HG02798 (cell line): ENCODE measurements at regions not wholly inside any gene's neighbourhood (a gene's known extent, or its start where the extent isn't known, plus 50 kb on each side); places are given as distances from the start of the nearest gene placed in this dataset.

Source experiments
- ATAC-seq: cut with Tn5 transposase; IDR thresholded peaks from one replicate; pipeline ENCODE4 v1.9.1; 2021; ENCODE audit warnings: mild to moderate bottlenecking; ENCODE audit not compliant: unreplicated experiment, poor library complexity

DNA sequence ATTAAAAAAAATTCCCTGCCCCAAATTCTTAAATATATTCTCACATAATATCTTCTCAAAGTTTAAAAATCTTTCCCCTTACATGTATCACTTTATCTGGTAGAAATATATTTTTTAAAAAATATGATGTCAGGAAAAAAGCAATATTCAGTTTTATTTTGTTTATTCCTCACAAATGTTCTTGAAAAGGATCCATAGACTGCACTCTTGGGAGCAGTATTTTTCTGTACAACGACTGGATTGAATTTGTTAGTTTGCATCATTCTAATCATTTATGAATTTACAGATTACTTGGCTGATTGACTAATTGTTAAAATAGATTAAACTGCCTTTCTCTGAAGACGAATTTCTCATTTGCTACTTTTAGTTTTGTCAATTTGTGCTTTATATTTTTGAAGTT, 468.1 kb upstream of the NOVA1 start:
- ATAC-seq: no peak

DNA sequence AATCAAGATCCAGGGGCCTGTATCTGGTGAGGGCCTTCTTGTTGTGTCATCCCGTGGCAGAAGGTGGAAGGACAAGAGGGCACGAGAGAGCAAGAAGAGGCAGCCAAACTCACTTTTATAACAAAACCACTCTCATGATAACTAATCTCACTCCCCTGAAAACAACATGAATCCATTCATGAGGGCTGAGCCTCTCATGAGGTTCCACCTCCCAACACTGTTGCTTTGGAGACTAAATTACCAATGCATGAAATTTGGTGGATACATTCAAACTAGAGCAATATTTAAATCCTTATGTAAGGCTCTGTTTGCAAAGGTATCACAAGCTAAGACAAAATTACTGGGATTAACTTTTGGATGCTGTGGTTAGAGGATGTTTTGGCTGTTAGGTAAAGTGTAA, 470.1 kb upstream of the NOVA1 start:
- ATAC-seq: no peak

DNA sequence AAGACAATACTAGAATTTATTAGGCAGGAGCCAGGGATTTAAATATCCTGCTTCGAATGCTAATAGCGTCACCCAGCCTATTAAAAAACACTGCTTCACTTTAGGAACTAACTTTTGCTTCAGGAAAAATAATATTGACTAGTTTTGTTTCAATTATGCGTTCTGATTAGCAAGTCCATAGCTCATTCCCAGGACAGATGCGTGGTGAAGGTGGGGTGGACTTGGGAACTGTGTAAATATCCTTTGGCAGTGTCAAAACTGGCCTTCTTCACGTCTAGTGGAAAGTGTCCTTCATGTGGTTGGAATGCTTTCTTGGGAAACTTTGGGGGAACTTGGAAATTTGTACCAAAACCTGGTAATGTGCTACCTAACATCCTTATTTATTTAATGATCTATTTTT, 474.8 kb upstream of the NOVA1 start:
- no peak for ATAC-seq

DNA sequence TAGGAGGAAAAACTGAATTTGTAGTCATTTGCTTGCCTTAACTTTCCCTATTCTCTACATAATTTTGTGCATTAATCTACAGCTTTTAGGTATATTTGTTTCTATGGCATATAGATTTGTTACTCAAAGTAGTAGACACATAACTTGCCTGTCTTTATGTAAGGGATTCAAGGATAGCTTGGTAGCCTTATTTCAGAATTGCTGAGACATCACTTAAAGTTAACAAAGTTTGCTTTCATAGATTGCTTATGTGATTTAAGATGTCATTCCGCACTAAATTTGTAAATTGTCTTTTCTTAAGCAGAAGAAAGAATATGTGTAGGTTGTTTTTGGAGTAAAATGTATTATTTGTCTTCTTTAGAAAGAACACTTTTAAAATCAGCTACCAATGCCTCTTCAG, 477.7 kb upstream of the NOVA1 start:
- ATAC-seq: no peak

DNA sequence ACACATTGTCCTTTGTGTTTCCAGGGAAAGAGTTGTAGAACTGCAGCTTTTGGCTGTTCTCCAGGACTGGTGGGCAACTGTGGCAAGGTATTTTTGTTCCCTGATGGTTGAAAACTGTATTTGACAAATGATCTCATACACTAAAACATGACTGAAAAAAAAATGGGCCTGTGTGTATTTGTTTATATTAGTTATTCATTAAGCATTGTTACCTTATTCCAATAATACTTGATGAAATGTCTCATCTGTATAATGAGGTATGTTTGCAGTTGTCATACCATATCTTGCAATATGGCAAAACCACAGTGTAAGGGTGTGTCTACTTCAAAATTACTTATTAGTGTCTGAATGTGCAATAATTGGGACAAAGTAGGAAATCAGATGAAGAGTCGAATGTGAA, 479.4 kb upstream of the NOVA1 start:
- ATAC-seq: no peak

DNA sequence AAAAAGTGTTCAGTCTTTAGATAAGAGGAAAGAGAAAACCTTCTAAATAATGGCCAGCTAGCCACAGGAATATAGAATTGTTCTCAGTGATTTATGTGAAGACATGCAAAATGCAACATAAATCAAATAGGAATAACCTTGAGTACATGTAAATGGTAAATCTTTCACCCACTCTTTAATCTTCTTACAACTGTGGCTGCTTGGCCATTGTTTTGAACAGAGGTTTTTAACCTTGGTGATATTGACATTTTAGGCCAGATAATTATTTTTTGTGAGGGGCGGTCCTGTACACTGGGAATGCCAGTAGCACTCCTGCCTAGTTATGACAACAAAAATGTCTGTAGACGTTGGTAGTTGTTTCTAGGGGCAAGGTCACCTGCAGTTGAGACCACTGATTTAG, 479.9 kb upstream of the NOVA1 start:
- ATAC-seq: no peak

DNA sequence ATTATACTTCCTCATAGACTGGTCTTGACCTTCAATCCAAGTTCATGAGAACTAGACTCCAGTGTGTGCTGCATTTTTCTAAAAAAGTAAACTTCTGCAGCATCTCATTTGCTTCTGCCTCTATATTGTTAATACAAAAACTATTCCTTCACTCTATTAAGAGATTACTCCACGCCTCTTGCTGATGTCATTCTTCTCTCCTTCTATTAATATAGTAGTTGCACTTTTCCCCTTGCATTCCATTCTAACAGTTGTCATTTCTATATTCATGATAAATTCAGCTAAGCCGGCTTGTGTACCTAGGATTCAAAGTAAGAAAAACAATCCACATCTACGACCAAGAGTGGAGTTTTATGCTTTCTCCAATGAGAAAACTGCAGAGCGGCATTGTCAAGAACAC, 480.4 kb upstream of the NOVA1 start:
- no peak for ATAC-seq

DNA sequence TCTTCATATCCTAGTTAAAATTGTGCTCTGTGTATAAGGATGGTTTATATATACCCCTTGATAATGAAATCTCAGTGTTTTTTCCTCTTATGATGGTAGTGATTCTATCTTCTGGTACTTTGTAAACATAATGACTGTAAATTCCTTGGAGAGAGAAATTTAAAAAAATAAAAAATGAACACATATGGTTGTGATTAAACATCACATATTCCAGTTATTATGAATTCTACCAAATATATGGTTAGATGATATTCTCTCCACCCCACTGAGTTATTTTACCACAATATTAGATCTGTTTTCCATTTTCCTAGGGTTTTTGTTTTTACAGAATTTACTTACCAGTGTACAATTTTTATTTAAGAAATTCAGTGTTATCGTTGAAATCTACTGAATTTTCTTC, 481.9 kb upstream of the NOVA1 start:
- no peak for ATAC-seq

DNA sequence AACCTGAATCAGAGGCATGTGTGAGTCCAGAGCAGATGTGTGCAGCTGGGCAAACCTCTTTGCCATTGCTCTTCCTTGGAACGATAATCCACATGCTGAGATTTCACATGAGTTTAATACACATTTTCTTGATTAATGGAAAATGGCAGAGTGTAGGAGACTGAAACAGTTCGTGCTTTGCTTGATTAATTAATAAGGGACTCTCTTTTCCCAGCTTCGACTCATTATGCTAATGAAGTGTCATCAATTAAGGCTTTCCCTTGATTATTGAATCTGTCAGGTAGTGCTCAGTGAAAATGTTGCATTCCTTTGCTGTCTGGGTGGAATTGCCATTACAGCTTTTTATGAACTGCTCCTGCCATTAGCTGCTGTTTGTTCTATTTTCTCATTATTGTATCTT, 487.7 kb upstream of the NOVA1 start:
- ATAC-seq: no peak

DNA sequence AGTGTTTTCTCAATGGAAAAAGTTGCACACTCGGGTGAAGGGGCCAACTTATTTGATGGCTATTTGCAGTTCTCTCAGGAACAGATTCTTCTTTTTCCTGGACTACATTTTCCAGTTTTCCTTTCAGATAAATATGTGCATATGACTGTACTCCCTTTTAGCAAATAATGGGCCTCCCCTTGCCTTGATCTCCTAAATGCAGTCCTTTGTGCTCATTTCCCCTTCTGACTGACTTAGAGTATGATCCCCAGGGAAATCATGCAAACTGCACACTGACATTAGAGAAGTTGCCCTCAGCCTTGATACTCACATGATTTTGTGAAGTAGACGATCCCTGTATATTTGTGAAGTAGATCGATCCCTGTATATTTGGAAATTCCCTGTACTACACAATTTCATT, 492.9 kb upstream of the NOVA1 start:
- ATAC-seq: no peak

DNA sequence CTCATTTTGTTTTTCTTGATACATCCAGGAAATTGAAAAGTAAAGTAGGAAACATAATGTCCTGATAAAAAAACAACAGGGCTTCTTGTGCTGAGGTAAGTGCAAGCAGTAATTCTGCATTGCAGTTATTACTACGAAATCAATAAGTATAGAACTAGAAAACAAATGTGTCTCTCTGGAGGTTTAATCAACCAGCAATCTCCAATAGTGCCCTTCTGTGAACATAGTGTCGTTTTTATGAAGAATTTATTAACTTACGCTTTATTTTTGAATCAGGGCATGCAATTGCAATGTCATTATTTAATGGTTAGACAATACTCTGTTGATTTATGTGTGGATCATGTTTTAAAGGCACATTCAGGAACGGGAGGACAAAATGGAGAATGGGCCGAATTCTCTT, 494.1 kb upstream of the NOVA1 start:
- ATAC-seq: no peak

DNA sequence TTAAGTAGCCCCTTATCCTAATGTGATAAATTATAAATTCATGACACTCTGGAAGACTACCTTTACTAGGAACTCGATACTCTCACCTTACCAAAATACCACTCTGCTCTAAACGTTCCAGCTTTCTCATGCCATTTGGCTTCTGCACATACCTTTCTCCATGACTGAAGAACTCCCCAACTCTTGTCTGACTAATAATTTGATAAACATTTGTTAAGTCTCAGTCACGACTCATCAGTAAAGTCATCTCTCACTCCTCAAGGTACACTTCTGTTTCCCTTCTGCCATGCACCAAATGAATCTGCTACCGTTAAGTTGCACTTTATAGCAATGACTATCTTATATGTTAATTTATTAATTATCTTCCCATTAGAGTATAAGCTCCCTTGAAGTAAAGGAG, 498.3 kb upstream of the NOVA1 start:
- no peak for ATAC-seq

DNA sequence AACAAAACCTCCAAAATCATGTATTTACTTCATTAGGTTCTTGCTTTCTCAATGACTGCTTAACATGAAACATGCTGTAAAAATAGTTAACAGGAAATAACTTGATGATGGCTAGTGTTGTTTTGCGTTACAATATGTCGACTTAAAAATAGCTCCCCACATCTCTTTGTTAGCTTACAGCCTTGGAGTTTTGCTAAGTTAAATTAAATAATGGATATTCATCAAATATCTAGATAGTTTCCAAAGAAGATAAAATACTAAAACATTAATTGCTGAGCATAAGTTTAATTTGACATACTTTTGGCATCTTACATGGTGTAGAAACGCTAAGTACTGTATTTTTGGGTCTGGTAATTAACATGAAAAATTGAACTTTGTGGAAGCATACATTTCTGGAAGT, 500.6 kb upstream of the NOVA1 start:
- ATAC-seq: no peak

DNA sequence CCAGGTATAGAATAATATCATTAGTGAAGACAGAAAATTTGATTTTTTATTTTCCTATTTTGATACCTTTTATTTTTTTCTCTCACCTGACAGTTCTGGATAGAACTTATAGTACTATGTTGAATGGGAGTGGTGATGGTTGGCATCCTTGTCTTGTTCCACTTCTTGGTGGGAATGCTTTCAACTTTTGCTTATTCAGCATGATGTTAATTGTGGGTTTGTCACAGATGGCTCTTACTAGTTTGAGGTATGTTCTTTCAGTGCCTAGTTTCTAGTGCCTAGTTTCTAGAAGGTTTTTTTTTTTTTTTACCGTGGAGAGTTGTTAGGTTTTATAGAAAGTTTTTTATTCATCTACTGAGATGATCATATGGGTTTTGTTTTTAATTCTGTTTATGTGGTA, 516.3 kb upstream of the NOVA1 start:
- ATAC-seq: no peak

DNA sequence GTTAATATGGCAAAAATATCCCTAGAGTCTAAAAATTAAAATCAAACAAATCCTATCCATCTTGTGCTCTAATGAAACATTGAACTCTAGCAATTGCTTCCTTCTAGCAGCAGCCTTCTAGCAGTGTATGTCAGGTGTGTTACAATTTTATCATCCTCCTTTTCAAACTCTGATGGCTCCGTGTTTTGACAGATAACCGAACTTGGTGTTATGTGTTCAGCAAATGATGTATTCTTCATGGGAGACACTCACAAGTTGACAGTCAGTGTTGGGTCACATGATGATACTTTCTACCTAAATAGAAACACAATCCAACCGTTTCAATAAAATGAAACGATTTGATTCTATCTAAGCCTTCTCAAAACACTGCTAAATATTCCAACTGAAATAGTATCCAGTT, 525.3 kb upstream of the NOVA1 start:
- ATAC-seq: no peak

DNA sequence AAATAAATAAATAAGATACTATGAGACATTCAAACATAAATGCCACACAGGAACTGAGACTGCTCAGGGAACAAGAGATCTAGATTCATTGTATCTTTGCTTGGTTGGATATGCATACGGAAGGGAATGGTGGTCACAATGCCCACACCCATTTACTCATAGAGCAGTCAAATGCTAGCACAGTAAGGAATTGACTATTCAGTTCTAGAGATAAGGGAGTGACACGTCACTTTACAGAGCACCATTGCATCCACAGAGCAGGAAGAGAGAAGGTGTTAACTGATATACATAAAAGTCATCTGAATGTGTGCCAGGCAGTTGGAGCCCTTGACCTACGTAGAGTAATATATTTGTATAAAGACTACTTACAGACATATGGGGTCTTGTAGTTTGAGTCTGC, 530.0 kb upstream of the NOVA1 start:
- ATAC-seq: no peak

DNA sequence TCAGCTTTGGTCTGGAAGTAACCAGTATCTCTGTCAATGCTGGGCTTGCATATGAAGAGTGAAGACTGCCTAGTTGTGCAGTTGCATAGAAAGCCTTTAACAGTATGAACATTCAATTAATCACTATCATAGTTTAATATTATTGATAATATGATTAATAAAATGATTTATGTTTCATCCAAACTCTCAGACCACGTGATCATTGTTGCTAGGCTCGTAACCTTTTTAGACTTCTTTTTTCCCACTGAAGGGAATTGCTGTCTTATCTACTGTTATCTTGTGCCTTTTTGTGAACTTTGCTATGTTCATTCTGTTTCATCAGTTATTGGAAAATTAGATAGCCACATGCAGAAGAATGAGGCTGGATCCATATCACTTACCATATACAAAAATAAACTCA, 536.4 kb upstream of the NOVA1 start:
- no peak for ATAC-seq

DNA sequence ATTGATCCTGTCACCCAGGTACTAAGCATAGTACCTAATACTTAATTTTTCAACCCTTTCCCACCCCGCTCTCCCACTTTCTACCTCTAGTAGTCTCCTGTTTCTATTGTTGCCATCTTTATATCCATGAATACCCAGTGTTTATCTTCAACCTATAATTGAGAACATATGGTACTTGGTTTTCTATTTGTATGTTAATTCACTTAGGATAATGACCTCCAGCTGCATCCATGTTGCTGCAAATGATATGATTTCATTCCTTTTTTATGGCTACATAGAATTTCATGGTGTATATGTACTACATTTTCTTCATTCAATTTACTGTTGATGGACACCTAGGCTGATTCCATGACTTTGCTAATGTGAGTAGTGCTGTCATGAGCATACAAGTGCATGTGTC, 547.3 kb upstream of the NOVA1 start:
- ATAC-seq: no peak

DNA sequence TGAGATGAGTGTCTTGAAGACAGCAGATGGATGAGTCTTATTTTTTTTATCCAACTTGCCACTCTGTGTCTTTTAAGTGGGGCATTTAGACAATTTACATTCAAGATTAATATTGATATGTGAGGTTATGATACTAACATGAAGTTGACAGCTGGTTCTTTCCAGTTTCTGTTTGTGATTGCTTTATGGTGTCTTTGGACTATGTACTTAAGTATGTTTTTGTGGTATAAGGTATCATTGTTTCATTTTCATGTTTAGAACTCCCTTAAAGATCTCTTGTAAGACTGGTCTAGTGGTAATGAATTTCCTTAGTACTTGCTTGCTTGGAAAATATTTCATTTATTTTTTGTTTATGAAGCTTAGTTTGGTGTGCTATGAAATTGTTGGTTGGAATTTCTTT, 550.3 kb upstream of the NOVA1 start:
- no peak for ATAC-seq

DNA sequence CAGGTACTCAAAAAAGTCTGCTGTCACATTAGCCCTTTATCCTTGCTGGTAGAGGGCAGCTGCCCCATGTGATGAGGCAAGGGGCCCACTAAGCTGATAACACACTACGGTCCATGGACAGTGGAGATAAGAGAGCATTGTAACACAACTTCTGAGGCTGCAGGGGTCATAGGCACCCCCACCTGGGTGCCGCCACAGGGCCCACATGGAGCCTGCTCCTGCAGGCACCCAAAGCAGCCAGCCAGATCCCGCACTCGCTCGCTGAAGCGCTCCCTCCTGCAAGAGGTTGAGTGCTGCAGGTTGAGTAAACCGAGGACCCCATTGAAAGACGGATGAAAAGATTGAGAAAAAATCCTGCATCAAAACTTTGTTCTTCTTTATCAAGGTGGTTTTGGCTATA, 566.3 kb upstream of the NOVA1 start:
- ATAC-seq: no peak

DNA sequence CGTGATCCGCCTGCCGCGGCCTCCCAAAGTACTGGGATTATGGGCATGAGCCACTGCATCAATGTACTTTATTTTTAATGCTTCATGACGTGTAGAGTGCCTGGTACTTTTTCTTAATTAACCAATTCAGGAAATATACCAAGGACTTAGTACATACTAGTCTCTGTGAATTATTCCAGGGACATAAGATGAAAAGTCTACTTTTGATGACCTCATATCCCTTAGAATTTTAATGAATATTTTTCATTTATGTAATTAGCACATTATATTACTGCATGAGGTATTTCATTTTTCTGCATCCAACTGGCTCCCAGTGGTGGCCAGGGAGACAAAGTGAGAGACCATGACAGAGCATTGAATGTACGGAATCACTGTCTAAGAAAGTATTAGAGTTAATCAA, 577.7 kb upstream of the NOVA1 start:
- ATAC-seq: no peak

DNA sequence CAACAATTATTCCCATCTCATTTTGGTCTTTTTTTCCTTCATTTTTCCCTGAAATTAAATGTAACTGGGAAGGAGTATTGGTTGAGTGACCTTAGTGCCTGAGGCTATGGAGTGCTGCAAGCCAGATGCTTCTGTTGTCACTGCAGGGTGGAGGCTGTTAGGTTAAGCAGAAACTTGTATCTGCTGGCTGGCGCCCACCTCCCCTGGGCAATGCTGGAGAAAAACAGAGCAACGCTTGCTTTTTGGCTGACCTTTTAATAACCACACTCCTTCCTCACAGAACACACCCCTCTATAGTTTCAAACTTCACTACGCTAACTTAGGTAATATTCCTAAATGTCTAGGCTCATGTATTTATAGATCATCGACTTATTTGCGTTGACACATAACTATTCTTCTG, 583.5 kb upstream of the NOVA1 start:
- no peak for ATAC-seq

DNA sequence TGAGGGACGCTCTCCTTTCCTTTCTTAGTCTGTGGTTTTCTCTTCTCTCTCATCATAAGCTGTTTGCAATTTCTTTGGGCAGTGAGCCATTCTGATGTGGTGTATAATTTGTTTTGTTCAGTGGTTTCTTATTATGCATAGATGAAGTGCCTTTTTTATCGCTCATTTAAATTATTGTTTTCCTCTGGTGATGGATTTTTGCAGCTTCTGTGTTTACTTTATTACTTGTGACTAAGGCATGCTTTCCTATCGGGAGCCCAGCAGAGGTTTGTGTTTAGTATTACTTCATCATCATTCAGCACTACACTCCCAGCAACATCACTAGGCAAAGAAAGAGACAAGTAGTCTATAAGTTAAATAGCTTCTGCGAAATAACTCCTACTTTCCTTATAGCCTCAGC, 586.6 kb upstream of the NOVA1 start:
- ATAC-seq: no peak

DNA sequence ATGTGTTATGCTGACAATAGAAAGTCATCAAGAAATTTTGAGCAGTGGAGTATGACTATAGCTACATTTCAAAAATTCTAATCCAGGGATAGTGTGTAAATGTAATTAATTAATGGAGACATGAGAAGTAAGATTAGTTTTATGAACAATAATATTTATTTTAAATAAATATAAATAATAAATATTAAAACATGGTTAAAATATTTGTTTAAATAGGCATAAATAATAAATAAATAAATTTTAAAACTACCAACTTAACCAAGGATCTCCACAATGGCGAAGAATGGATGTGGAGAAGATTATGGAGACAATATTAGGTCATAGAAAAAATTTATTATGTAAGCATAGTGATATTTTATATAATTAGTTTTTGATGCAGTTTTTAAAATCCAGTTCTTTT, 588.2 kb upstream of the NOVA1 start:
- no peak for ATAC-seq
